HG03457 (cell line): ENCODE measurements at regions not wholly inside any gene's neighbourhood (a gene's known extent, or its start where the extent isn't known, plus 50 kb on each side); places are given as distances from the start of the nearest gene placed in this dataset.

Experiments used
- ATAC-seq: cut with Tn5 transposase; IDR thresholded peaks from one replicate; pipeline ENCODE4 v1.9.1; 2021; ENCODE audit warnings: moderate number of reproducible peaks; ENCODE audit not compliant: unreplicated experiment

DNA sequence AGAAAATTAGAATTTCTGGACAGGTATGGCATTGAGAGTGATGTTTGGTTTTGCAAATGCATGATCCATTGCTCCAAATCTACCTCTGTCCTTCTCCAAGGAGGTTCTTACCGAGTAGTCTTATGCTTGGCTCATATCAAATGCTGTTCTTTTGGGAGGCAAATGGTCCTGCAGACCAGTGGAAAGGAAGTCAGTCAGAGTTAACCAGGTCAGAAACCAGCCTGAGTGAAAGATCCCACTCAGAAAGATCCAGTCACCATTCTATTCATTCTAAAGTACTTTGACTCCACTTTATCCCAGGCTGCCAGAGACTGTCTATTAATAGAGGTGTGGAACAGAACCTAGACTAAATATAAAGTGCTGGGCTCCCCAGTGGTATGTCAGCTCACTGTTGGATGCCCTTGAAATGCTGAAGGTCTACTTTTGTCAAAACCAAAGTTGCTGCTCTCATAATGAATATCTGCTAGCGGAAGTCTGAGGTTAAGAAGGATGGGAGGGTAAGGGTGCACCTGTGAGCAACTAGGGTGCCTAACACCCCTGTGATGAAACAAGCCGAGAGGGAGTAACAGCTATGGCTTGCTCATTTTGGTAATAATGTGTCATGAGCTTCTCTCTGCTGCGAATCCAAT is 302.2 kb downstream of the ZNF608 start:
- peak; percentile 99 for ATAC-seq

DNA sequence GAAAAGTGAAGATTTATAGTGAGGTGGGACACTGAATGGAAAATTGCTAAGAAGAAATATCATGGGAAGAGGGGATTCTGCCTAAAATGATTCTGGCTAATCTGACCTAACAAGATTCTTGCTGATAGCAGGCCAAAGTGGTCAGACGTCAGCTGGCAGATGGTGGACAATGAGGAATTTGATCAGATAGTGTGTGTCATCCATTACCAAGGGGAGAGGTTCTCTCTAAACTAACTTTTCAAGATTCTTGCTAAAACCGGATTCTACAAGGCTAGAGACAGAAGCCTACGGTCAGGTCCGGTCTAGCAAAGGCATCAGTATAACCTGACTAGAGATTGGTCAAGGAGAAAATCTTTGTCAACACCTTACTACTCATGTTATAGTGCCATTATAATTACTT is 306.0 kb downstream of the ZNF608 start:
- no peak for ATAC-seq

- ATAC-seq, result no peak
These were observed 306.8 kb downstream of the ZNF608 start for GRCh38 chr5:124439609-124440008.

DNA sequence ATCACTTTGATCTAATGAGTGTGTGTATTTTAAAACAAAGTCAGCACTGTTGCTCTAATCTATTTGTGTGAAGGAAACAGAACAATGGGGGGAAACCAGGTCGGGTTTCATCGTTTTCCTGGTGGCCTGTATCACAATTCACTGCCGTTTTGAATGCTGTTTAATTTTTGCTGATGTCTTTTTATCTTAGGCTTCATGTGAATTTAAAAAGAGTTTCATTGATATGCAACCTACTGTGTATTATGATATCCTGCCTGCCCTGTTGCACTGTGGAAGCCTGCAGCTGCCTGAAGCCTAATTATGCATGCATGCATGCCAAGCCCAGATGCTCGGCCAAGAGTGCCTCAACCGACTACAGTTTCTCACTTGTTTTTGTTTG is 307.5 kb downstream of the ZNF608 start:
- no peak for ATAC-seq

DNA sequence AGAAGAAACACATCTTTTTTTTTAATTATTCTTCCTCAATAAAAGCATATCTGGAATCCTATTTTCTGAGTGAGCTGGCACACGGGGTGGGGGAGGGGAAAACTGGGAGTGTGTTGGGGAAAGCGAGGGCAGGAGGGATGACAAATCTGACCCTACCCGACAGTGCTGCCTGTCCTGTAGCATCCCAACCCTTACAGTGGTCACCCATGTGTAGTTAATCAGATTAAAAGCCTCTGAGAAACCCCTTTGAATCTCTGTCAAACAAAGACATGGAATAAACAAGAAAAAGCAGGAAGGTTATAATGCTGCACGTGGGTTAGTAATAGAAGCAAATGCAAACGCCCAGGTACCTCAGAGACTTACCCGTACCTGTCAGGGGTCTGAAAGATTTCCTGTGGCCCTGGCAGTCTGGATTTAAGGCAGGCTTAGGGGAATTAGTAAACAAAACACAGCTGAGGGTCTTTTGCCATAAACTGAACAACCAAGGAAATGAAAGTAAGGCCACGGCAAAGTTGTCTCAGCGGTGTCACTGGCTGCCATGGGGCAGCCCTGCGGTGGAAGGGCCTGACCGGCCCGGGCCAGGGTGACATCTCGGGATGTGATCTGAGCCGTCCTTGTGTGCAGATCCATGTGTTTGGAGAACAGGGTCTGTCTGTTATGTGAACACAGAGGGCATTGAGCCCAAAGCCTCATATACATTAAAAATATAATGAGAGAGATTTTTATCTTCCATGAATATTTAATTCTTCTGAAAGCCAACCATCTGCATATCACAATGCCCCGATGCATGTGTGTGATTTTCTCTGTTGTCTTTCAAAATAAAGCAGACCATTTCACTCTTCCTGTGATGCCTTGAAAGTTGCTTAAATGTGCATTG is 308.2 kb downstream of the ZNF608 start:
- ATAC-seq, result no peak

DNA sequence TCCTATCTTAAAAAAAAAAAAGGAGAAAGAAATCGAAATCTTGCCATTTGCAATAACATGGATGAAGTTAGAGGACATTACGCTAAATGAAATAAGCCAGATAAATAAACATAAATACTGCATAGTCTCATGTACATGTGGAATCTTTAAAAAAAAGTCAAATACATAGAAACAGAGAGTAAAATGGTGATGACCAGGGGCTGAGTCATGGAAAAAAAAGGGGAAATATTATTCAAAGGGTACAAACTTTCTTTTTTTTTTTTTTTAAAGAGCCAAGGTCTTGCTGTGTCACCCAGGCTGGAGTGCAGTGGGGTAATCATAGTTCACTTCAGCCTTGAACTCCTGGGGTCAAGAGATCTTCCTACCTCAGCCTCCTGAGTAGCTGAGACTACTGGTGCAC is 310.1 kb downstream of the ZNF608 start:
- ATAC-seq, result no peak

GRCh38 chr5:124433170-124433569 is 313.3 kb downstream of the ZNF608 start:
- no peak for ATAC-seq

DNA sequence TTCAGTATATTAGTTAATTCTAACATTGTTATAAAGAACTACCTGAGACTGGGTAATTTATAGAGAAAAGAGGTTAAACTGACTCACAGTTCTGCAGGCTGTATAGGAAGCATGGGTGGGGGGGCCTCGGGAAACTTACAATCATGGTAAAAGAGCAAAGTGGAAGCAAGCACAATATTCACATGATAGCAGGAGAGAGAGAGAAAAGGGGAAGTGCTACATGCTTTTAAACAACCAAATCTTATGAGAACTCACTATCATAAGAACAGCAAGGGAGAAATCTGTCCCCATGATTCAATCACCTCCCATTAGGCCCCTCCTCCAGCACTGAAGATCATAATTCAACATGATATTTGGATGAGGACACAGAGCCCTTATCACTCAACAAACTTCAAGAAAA is 324.9 kb downstream of the ZNF608 start:
- no peak for ATAC-seq

GRCh38 chr5:124420952-124421351 is 325.5 kb downstream of the ZNF608 start:
- ATAC-seq, result no peak

DNA sequence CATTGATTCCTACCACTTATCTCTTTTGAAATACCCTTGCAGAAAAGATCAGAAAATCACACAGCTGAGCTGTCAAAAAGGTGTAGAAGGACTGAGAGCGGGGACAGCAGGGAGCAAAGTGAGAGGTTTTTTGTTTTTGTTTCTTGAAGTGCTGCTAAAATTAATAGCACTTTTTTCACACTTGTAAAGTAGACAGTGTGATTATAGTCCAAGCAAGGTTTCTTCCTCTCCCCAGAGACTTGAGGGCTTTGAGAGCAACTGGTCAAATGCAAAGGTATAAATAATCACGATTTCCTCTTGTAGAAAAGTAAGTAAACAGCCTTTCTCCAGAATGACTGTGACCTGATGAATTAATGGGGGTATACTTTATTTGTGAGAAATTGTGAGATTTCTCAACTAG is 326.9 kb downstream of the ZNF608 start:
- ATAC-seq, result no peak

DNA sequence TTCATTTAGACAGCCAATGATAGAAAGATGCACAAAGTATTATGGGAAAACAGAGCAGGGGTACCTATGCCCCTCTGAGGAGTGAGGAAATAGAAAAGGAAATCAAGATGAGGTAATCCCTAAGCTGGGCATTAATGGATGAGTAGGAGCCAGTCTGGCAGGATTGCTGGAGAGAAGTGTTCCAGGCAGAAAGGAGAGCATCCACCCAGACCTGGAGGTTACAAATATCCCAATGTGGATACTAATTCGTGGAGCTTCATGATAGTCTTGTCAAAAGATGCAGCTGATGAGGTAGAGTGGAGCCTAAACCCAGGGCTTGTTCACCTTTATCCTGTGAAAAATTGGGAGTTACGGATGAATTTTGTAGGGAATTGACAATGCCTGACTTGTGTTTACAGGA is 328.0 kb downstream of the ZNF608 start:
- ATAC-seq, result no peak

GRCh38 chr5:124417196-124417595 is 329.2 kb downstream of the ZNF608 start:
- no peak for ATAC-seq

DNA sequence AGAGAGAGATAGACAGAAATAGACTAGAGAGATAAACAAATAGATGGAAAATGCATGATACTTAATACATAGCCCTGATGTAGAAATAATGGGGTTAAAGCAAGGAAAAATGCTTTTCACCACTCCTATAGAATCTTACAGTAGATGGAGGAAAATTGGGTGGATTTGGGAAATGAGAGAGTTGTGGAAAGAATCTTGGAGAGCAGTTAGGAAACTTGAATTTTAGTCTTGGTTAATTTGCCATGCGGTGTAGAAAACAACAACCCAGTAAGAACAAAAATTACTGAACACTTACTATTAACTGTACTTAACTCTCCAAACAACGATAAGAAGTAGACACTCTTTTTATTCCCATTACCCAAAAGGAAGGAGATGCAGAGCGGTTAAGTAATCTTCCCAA is 329.8 kb downstream of the ZNF608 start:
- no peak for ATAC-seq

DNA sequence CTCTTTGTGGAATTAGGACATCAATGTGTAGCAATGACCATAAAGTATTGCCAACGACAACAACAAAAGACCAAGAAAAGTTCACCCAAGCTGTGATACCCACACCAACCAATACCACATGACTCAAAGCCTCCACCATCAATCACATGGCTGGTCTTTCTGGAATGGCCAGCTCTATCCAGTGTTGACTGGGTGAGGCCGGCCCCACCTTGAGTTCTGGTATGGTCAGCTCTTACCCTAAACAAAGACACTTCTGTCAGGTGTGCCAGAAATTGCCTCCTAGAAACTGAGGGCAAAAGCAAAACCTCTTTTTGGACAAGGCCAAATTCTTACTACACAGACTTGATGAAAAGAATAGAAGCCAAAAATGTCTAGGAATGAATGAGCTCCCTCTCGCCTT is 331.5 kb downstream of the ZNF608 start:
- no peak for ATAC-seq

- ATAC-seq, result peak; percentile 74
These were observed 335.6 kb downstream of the ZNF608 start for GRCh38 chr5:124410539-124411488.

DNA sequence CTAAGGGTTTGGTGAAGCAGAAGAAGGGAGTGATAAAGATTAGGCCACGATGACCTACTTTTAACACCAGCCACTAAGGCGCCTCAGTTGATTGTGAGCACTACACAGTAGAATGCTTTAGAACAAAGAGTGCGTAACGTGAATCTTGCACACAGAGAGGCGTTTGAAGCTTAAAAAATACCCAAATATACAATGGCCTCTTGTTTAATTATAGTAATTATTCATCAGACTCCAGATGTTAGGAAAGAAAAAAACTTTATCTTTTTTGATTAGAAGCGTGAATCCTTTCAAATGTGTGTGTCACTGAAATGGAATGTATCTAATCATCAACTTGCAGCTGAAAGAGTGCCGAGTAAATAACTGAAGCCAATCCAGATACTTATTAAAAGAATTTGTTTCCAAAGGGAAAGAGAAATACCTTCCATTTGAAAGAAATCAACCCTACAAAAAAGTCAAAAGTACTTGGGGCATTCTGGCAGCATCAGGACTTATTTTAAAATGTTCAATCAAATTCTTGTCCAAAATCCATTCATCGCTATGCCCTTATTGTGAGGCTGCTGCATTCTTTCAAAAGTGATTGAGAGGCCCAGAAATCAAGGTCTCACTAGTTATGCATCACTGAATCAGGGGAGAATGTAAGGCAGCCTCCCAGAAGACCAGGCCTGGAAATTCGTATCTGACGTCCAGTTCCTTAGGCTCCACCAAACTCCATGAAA is 337.5 kb downstream of the ZNF608 start:
- no peak for ATAC-seq

DNA sequence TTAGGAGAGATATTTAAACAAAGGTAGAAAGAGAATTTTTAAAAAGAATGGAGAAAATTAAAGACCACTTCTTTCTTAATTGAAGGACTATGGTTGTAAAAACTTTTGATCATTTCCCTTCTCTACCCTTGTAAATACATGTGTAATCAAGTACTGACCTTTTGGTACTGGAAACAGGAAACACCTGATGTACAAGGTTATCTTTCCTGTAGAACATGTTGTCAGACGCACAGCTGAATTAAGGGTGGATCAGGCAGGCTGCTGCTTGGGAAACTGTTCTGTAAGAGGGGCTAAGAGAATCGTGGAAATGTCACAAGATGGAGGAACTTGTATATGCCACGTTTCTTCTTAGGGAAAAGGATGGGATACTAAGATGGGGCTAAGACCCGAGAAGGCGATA is 341.6 kb downstream of the ZNF608 start:
- no peak for ATAC-seq

DNA sequence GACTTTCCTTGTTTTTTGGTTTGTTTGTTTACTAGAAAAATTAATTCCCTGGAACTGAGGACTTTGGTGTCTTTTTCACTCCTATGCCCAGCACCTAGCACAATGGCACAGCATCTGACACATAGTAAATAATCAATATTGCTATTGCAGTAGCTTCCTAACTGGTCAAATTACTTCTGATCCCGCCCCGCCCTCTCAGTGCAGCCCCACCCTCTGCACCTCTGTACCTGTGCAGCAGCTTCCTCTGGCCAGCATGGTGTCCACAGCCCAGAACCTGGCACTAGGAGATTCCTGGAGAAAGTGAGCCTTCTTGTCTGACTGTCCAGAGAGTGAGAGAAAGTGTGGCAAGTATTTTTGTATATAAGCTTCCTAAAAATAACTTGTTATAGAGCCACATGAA is 343.2 kb downstream of the ZNF608 start:
- no peak for ATAC-seq

DNA sequence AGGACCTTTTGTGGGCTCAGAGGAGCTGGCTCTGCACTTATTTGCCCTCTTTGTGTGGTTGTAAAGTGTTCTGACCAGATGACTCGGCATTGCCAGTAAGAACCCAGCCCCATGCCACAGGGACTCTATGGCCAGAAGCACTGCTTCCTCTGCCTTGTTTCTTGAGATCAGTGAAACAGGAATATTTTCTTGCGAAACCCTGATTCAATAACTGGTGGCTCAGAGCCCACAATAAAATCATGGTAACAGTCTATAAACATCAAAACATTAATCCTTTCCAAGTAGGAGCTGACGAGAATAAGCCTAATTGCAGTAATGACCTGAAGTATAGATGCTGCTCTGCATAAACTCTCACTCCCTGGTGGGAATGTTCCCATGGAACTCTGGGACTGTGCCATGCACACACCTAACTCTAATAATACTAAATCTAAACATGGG is 344.3 kb downstream of the ZNF608 start:
- ATAC-seq, result no peak

DNA sequence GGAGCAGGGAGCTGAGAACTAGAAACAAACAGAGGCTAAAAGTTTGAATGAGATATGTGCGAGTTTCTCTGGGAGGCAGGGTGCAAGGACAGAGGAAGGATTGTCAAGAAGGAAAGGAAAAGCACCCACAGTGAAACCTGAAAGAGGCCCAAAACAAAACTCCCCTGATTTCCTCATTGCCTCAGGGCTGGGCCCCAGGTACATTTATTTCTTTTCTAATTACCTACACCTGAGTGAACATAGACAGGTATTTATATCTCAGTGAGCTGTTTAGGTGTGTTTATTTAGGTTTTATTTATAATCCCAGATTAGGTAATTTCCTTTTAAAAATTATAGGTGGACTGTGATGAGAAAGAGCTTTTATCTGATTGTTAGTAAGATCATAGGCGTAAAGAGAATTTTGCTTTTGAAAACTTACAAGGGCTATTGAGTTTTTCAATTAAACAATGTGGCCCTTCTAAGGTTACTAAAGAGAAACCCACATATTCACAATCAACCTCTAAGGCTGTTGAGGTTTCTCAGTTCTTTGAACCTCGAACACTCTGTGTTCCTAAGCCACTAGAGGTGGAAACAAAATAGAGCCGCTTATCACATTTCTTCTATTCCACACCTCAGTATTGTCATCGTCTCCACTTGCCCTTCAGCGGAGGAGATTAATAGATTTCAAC is 344.8 kb downstream of the ZNF608 start:
- no peak for ATAC-seq
